22Rv1 (cell line): ENCODE measurements at regions not wholly inside any gene's neighbourhood (a gene's known extent, or its start where the extent isn't known, plus 50 kb on each side); places are given as distances from the start of the nearest gene placed in this dataset.

Source experiments
- CTCF ChIP-seq: fragments of 450-650 bp; IDR thresholded peaks from 2 replicates; pipeline ENCODE4 v1.5.1; 2017; ENCODE audit warnings: mild to moderate bottlenecking
- ZFX ChIP-seq: fragments of 450-650 bp; IDR thresholded peaks from 2 replicates; pipeline ENCODE4 v1.6.1; 2017; ENCODE audit warnings: antibody characterized with exemption, borderline replicate concordance

GRCh38 chr10:107971973-107972372 is 807.5 kb upstream of the SORCS1 start:
- TF ChIP-seq CTCF (no peak), ZFX (no peak)
